Neuronal stem cell (in vitro differentiated cells): ENCODE measurements at regions not wholly inside any gene's neighbourhood (a gene's known extent, or its start where the extent isn't known, plus 50 kb on each side); places are given as distances from the start of the nearest gene placed in this dataset.

Experiments
- DNase-seq: peaks from one replicate; pipeline ENCODE4 v3.0.0-alpha.2; 2013; ENCODE audit warnings: low spot score
- H2AFZ ChIP-seq: one replicate; pipeline ENCODE4 v1.6.1; 2013; ENCODE audit warnings: mild to moderate bottlenecking, low read length, inconsistent platforms
- H2AK5ac ChIP-seq: 2 replicates; pipeline ENCODE4 v1.6.1; 2013; ENCODE audit warnings: low read depth, mild to moderate bottlenecking, inconsistent platforms, low read length, moderate library complexity, mixed read lengths
- H2BK120ac ChIP-seq: 2 replicates; pipeline ENCODE4 v1.6.1; 2013; ENCODE audit warnings: low read depth, mild to moderate bottlenecking, inconsistent platforms, low read length, moderate library complexity, mixed read lengths
- H2BK12ac ChIP-seq: one replicate; pipeline ENCODE4 v1.6.1; 2013; ENCODE audit warnings: low read length, inconsistent platforms
- H2BK15ac ChIP-seq: 2 replicates; pipeline ENCODE4 v1.6.1; 2013; ENCODE audit warnings: mild to moderate bottlenecking, low read length, inconsistent platforms, mixed read lengths
- H2BK5ac ChIP-seq: one replicate; pipeline ENCODE4 v1.6.1; 2013; ENCODE audit warnings: inconsistent platforms, mild to moderate bottlenecking, low read length, moderate library complexity
- H3K14ac ChIP-seq: one replicate; pipeline ENCODE4 v1.6.1; 2013; ENCODE audit warnings: low read length, inconsistent platforms
- H3K18ac ChIP-seq: 2 replicates; pipeline ENCODE4 v1.6.1; 2013; ENCODE audit warnings: low read length, inconsistent platforms
- H3K23ac ChIP-seq: 2 replicates; pipeline ENCODE4 v1.6.1; 2013; ENCODE audit warnings: low read depth, mild to moderate bottlenecking, mixed read lengths, low read length, inconsistent platforms; ENCODE audit not compliant: poor library complexity
- H3K27ac ChIP-seq: replicated peaks from 3 replicates; pipeline ENCODE4 v1.5.1; 2013; ENCODE audit warnings: low read length, inconsistent platforms
- H3K27me3 ChIP-seq, 3 experiments: 2 replicates each; pipeline ENCODE4 v1.6.1; 2013; ENCODE audit warnings: low read length in 3 of 3, mild to moderate bottlenecking in 2 of 3, inconsistent platforms in 1 of 3, low read depth in 1 of 3, mixed read lengths in 1 of 3, moderate library complexity in 1 of 3; ENCODE audit not compliant: control insufficient read depth in 3 of 3, insufficient read depth in 3 of 3
- H3K36me3 ChIP-seq, 2 donors: replicated peaks in 1 of 2; 2 replicates each; pipeline ENCODE4 v1.6.1; 2013; ENCODE audit warnings: low read length in 2 of 2; ENCODE audit not compliant: control insufficient read depth in 2 of 2, insufficient read depth in 2 of 2
- H3K4ac ChIP-seq: 2 replicates; pipeline ENCODE4 v1.6.1; 2013; ENCODE audit warnings: inconsistent platforms, mild to moderate bottlenecking, low read length, moderate library complexity
- H3K4me1 ChIP-seq, 2 donors: 1 replicate in 1 of 2; 2 replicates in 1 of 2; pipeline ENCODE4 v1.6.1; 2013; ENCODE audit warnings: low read length in 2 of 2, low read depth in 1 of 2; ENCODE audit not compliant: control insufficient read depth in 2 of 2, insufficient read depth in 1 of 2
- H3K4me2 ChIP-seq: one replicate; pipeline ENCODE4 v1.6.1; 2013; ENCODE audit warnings: mild to moderate bottlenecking, low read length, inconsistent platforms; ENCODE audit not compliant: insufficient read depth, poor library complexity, severe bottlenecking
- H3K4me3 ChIP-seq, 2 donors: 2 replicates each; pipeline ENCODE4 v1.5.1; 2013; ENCODE audit warnings: low read length in 2 of 2, mild to moderate bottlenecking in 2 of 2, inconsistent platforms in 1 of 2, moderate library complexity in 1 of 2
- H3K79me1 ChIP-seq: one replicate; pipeline ENCODE4 v1.6.1; 2013; ENCODE audit warnings: low read depth, mild to moderate bottlenecking, inconsistent platforms, low read length, moderate library complexity
- H3K9ac ChIP-seq: one replicate; pipeline ENCODE4 v1.6.1; 2013; ENCODE audit warnings: mild to moderate bottlenecking, low read depth, low read length, inconsistent platforms; ENCODE audit not compliant: poor library complexity
- H3K9me3 ChIP-seq, 2 donors: replicated peaks in 1 of 2; 2 replicates each; pipeline versions ENCODE3 to v1.6.1; 2013; ENCODE audit warnings: low read length in 2 of 2, mild to moderate bottlenecking in 2 of 2, inconsistent platforms in 1 of 2, low read depth in 1 of 2, mixed read lengths in 1 of 2, moderate library complexity in 1 of 2; ENCODE audit not compliant: control insufficient read depth in 2 of 2, insufficient read depth in 1 of 2
- H4K8ac ChIP-seq: one replicate; pipeline ENCODE4 v1.6.1; 2013; ENCODE audit warnings: low read depth, mild to moderate bottlenecking, inconsistent platforms, low read length, moderate library complexity
- H4K91ac ChIP-seq: one replicate; pipeline ENCODE4 v1.6.1; 2013; ENCODE audit warnings: low read length, low read depth, mild to moderate bottlenecking, inconsistent platforms; ENCODE audit not compliant: poor library complexity
- WGBS, 2 donors: extraction: QIAGEN DNeasy Blood & Tissue Kit; methylation state at CpG; one replicate each; pipeline ENCODE4 v1.1.7; 2013; ENCODE audit warnings: missing lambda C conversion rate in 2 of 2, mixed read lengths in 1 of 2; ENCODE audit not compliant: insufficient read length in 2 of 2, insufficient replicate concordance in 1 of 2; ENCODE audit errors: extremely low coverage in 2 of 2; 5-methylcytosine and 5-hydroxymethylcytosine counted together

- no peak overlapping the region for H2BK12ac ChIP-seq
- no peaks in the 10 kb centered on the region for H3K79me1 ChIP-seq
- H3K23ac ChIP-seq = no peak overlapping the region
- H3K27ac ChIP-seq = no peak overlapping the region
- H2BK15ac ChIP-seq = no peak overlapping the region
- H2BK120ac ChIP-seq = no peak overlapping the region
- H3K9me3 ChIP-seq = no peaks in the 10 kb centered on the region
- H3K14ac ChIP-seq = no peak overlapping the region
- no peak overlapping the region for H3K18ac ChIP-seq
- no peaks in the 10 kb centered on the region for H3K27me3 ChIP-seq
- H3K36me3 ChIP-seq = no peaks in the 10 kb centered on the region
- no peak overlapping the region for H3K4me2 ChIP-seq
- no peak overlapping the region for H3K4ac ChIP-seq
- no peak overlapping the region for H4K91ac ChIP-seq
- no peak overlapping the region for H3K4me3 ChIP-seq
- no peak overlapping the region for H4K8ac ChIP-seq
- H2BK5ac ChIP-seq = no peak overlapping the region
- H2AK5ac ChIP-seq = no peak overlapping the region
- no peak overlapping the region for H2AFZ ChIP-seq
- no peak overlapping the region for H3K9ac ChIP-seq
- no peaks in the 10 kb centered on the region for H3K4me1 ChIP-seq
- no peak for DNase-seq
Observed at GRCh38 chr11:109511598-109511997, 89.6 kb downstream of the C11orf87 start.

GRCh38 chr11:109512249-109512648 lies 90.3 kb downstream of the C11orf87 start:
- no CpG with 5 or more reads among the region's 1 CpG for WGBS, 2 donors

GRCh38 chr11:109512680-109513079 lies 90.7 kb downstream of the C11orf87 start:
- no peaks in the 10 kb centered on the region for H3K27me3 ChIP-seq
- no peak overlapping the region for H3K18ac ChIP-seq
- no peak overlapping the region for H3K4me3 ChIP-seq
- no peak overlapping the region for H3K4ac ChIP-seq
- no peaks in the 10 kb centered on the region for H3K79me1 ChIP-seq
- no peak for DNase-seq
- no peaks in the 10 kb centered on the region for H3K36me3 ChIP-seq
- no peaks in the 10 kb centered on the region for H3K9me3 ChIP-seq
- no peak overlapping the region for H2AK5ac ChIP-seq
- no peak overlapping the region for H2BK5ac ChIP-seq
- no peak overlapping the region for H4K91ac ChIP-seq
- H3K23ac ChIP-seq = no peak overlapping the region
- H2BK120ac ChIP-seq = no peak overlapping the region
- H2BK15ac ChIP-seq = no peak overlapping the region
- H3K14ac ChIP-seq = no peak overlapping the region
- H3K4me1 ChIP-seq = no peaks in the 10 kb centered on the region
- no peak overlapping the region for H2AFZ ChIP-seq
- H4K8ac ChIP-seq = no peak overlapping the region
- H3K27ac ChIP-seq = no peak overlapping the region
- WGBS, 2 donors = no CpG with 5 or more reads among the region's 2 CpGs
- H2BK12ac ChIP-seq = no peak overlapping the region
- no peak overlapping the region for H3K4me2 ChIP-seq
- no peak overlapping the region for H3K9ac ChIP-seq

More at GRCh38 chr11:109512249-109512648, 90.3 kb downstream of the C11orf87 start:
- Histone ChIP-seq H2AK5ac (no peak overlapping the region), H3K4me2 (no peak overlapping the region), H3K14ac (no peak overlapping the region), H3K36me3 (no peaks in the 10 kb centered on the region), H3K4ac (no peak overlapping the region), H3K27ac (no peak overlapping the region), H3K4me1 (no peaks in the 10 kb centered on the region), H2BK15ac (no peak overlapping the region), H4K91ac (no peak overlapping the region), H2BK5ac (no peak overlapping the region), H2BK12ac (no peak overlapping the region), H3K9ac (no peak overlapping the region), H3K27me3 (no peaks in the 10 kb centered on the region), H2AFZ (no peak overlapping the region), H3K18ac (no peak overlapping the region), H3K9me3 (no peaks in the 10 kb centered on the region), H3K4me3 (no peak overlapping the region), H3K79me1 (no peaks in the 10 kb centered on the region), H4K8ac (no peak overlapping the region), H3K23ac (no peak overlapping the region), H2BK120ac (no peak overlapping the region)
- DNase-seq = no peak

GRCh38 chr11:109514313-109515018 lies 92.5 kb downstream of the C11orf87 start:
- WGBS, 2 donors = 100% methylated on average over 1 of the region's 2 CpGs; no CpG with 5 or more reads in 1 of the 2 donors
- Histone ChIP-seq H4K91ac (no peak overlapping the region), H3K9me3 (no peaks in the 10 kb centered on the region), H3K36me3 (no peaks in the 10 kb centered on the region), H2AK5ac (no peak overlapping the region), H3K4me2 (no peak overlapping the region), H3K9ac (no peak overlapping the region), H3K4me3 (no peak overlapping the region), H3K27ac (no peak overlapping the region), H3K27me3 (no peaks in the 10 kb centered on the region), H3K14ac (no peak overlapping the region), H3K79me1 (no peaks in the 10 kb centered on the region), H4K8ac (no peak overlapping the region), H3K4ac (no peak overlapping the region), H2BK120ac (no peak overlapping the region), H2BK12ac (no peak overlapping the region), H2BK5ac (no peak overlapping the region), H3K23ac (no peak overlapping the region), H3K4me1 (no peaks in the 10 kb centered on the region), H2AFZ (no peak overlapping the region), H3K18ac (no peak overlapping the region), H2BK15ac (no peak overlapping the region)
- DNase-seq = no peak
